SH-SY5Y (cell line): ENCODE measurements at regions not wholly inside any gene's neighbourhood (a gene's known extent, or its start where the extent isn't known, plus 50 kb on each side); places are given as distances from the start of the nearest gene placed in this dataset.

ENCODE experiments used
- GATA2 ChIP-seq: IDR thresholded peaks from 2 replicates; pipeline ENCODE4 v1.6.1; 2011; ENCODE audit warnings: mild to moderate bottlenecking, low read depth, low read length
- GATA3 ChIP-seq: IDR thresholded peaks from 2 replicates; pipeline ENCODE4 v1.6.1; 2011; ENCODE audit warnings: low read depth, mild to moderate bottlenecking, low read length, moderate library complexity

GRCh38 chr18:57214976-57215375 lies 68.1 kb downstream of the BOD1L2 start:
- no peak for TF ChIP-seq GATA3
- no peak for TF ChIP-seq GATA2
